GM12878 (cell line): ENCODE measurements at regions not wholly inside any gene's neighbourhood (a gene's known extent, or its start where the extent isn't known, plus 50 kb on each side); places are given as distances from the start of the nearest gene placed in this dataset.
A peak's percentile ranks its signal among the peaks of the same experiment; 100 is the strongest.

Experiments
- ATAC-seq: fragments of 200-7000 bp; cut with Tn5 transposase; 3 replicates; pipeline ENCODE4 v1.9.1; 2020; ENCODE audit warnings: mild to moderate bottlenecking, moderate library complexity
- BruUV-seq: library from RNA; stranded (reverse); fragments of 400-500 nt; replicated peaks from 2 replicates; lab custom pipeline; 2021; lab: Mats Ljungman, UMichigan
- CTCF ChIA-PET: fragments of 300-600 bp; sonication (Branson Sonifier 250); formaldehyde crosslinking; extraction: SDS; loops from one replicate; lab custom pipeline; 2021; ENCODE audit warnings: inconsistent platforms; lab: Yijun Ruan, JAX
- POLR2A ChIA-PET: fragments of 350-600 bp; formaldehyde crosslinking; extraction: SDS; loops from one replicate; lab custom pipeline; 2021; ENCODE audit warnings: inconsistent platforms; lab: Charles Lee
- RAD21 ChIA-PET: fragments of 300-600 bp; sonication (Branson Sonifier 250); formaldehyde crosslinking; loops from one replicate; lab custom pipeline; 2023; ENCODE audit warnings: antibody characterized with exemption; ENCODE audit not compliant: unreplicated experiment; lab: Charles Lee
- SMC1A ChIA-PET: fragments of 300-600 bp; sonication (Branson Sonifier 250); formaldehyde crosslinking; loops from one replicate; lab custom pipeline; 2023; ENCODE audit not compliant: unreplicated experiment, uncharacterized antibody; lab: Charles Lee
- DNase-seq: peaks from one replicate; pipeline ENCODE4 v3.0.0-alpha.2; 2011; ENCODE audit warnings: low read depth, low spot score
- FAIRE-seq: peaks from 3 replicates; lab custom pipeline; 2011; peaks lifted over from hg19 to GRCh38; lab: Jason Lieb, UNC
- H2AFZ ChIP-seq: 2 replicates; pipeline ENCODE4 v1.6.0; 2011; ENCODE audit warnings: low read depth, low read length, control low read depth; ENCODE audit not compliant: control insufficient read depth
- H3K27ac ChIP-seq: 2 replicates; pipeline ENCODE4 v1.5.1; 2011; ENCODE audit warnings: control low read depth; ENCODE audit not compliant: control insufficient read depth, insufficient read depth
- H3K27me3 ChIP-seq, 2 experiments: replicated peaks in 1 of 2; 2 replicates each; pipeline versions ENCODE4 v1.6.0 to v1.6.1; 2011; ENCODE audit warnings: low read length in 1 of 2; ENCODE audit not compliant: control insufficient read depth in 2 of 2, insufficient read depth in 2 of 2
- H3K36me3 ChIP-seq, 2 experiments: 2 replicates each; pipeline ENCODE4 v1.5.1; 2011; ENCODE audit warnings: low read length in 1 of 2; ENCODE audit not compliant: control insufficient read depth in 2 of 2, insufficient read depth in 2 of 2
- H3K4me1 ChIP-seq: 2 replicates; pipeline ENCODE4 v1.6.1; 2011; ENCODE audit warnings: mild to moderate bottlenecking, low read length, moderate library complexity, mixed read lengths; ENCODE audit not compliant: control insufficient read depth, insufficient read depth
- H3K4me2 ChIP-seq: 2 replicates; pipeline ENCODE4 v1.6.0; 2011; ENCODE audit warnings: control low read depth; ENCODE audit not compliant: control insufficient read depth, insufficient read depth
- H3K4me3 ChIP-seq: fragments of 200-600 bp; sonication (generic); 2 replicates; pipeline ENCODE4 v1.5.1; 2016
- H3K79me2 ChIP-seq: 2 replicates; pipeline ENCODE4 v1.6.0; 2011; ENCODE audit warnings: low read length; ENCODE audit not compliant: control insufficient read depth, insufficient read depth
- H3K9ac ChIP-seq: 2 replicates; pipeline ENCODE4 v1.8.0; 2011; ENCODE audit warnings: low read length, control low read depth, mixed read lengths; ENCODE audit not compliant: control insufficient read depth, insufficient read depth
- H3K9me3 ChIP-seq: replicated peaks from 3 replicates; pipeline ENCODE4 v1.5.1; 2011; ENCODE audit warnings: mild to moderate bottlenecking, low read length; ENCODE audit not compliant: control insufficient read depth, insufficient read depth
- H4K20me1 ChIP-seq: 2 replicates; pipeline ENCODE4 v1.6.0; 2011; ENCODE audit not compliant: control insufficient read depth, insufficient read depth
- ASH2L ChIP-seq: fragments of 300-600, 200-600 bp; sonication (generic); IDR thresholded peaks from 2 replicates; pipeline ENCODE4 v1.6.1; 2017; ENCODE audit warnings: low read depth, mild to moderate bottlenecking, borderline replicate concordance
- CREM ChIP-seq: IDR thresholded peaks from 2 replicates; pipeline ENCODE4 v1.6.1; 2014; ENCODE audit warnings: antibody characterized with exemption, low read depth
- ESRRA ChIP-seq: IDR thresholded peaks from 2 replicates; pipeline ENCODE4 v1.6.1; 2012; ENCODE audit warnings: mild to moderate bottlenecking, low read length, improper control_type of control experiment
- NFIC ChIP-seq: IDR thresholded peaks from 2 replicates; pipeline ENCODE4 v1.6.1; 2012; ENCODE audit warnings: low read depth, mild to moderate bottlenecking, inconsistent platforms, low read length, moderate library complexity
- NFXL1 ChIP-seq: fragments of 450-650 bp; IDR thresholded peaks from 2 replicates; pipeline ENCODE4 v1.6.1; 2017; ENCODE audit warnings: antibody characterized with exemption, mild to moderate bottlenecking, borderline replicate concordance
- NFYB ChIP-seq: IDR thresholded peaks from 2 replicates; pipeline ENCODE4 v1.6.1; 2011; ENCODE audit warnings: low read depth, mild to moderate bottlenecking, low read length, improper control_type of control experiment, moderate library complexity; ENCODE audit not compliant: insufficient read depth
- PAX8 ChIP-seq: fragments of 450-650 bp; IDR thresholded peaks from 2 replicates; pipeline ENCODE4 v1.6.1; 2017; ENCODE audit warnings: mild to moderate bottlenecking, moderate library complexity
- PML ChIP-seq: IDR thresholded peaks from 2 replicates; pipeline ENCODE4 v1.6.1; 2012; ENCODE audit warnings: low read length, inconsistent platforms
- POLR2A ChIP-seq: IDR thresholded peaks from 2 replicates; pipeline ENCODE4 v1.6.1; 2011; ENCODE audit warnings: low read depth, mild to moderate bottlenecking, low read length
- SIN3A ChIP-seq: IDR thresholded peaks from 2 replicates; pipeline ENCODE4 v1.6.1; 2012; ENCODE audit warnings: low read depth, low read length, improper control_type of control experiment
- SPI1 ChIP-seq: IDR thresholded peaks from 2 replicates; pipeline ENCODE4 v1.6.1; 2011; ENCODE audit warnings: low read depth, mild to moderate bottlenecking, low read length, moderate library complexity, borderline replicate concordance; ENCODE audit not compliant: insufficient read depth
- TARDBP ChIP-seq: IDR thresholded peaks from 2 replicates; pipeline ENCODE4 v1.6.1; 2016; ENCODE audit warnings: borderline replicate concordance
- TCF12 ChIP-seq: IDR thresholded peaks from 2 replicates; pipeline ENCODE4 v1.6.1; 2011; ENCODE audit warnings: low read depth, mild to moderate bottlenecking, low read length
- WRNIP1 ChIP-seq: IDR thresholded peaks from 2 replicates; pipeline ENCODE4 v1.6.1; 2011; ENCODE audit warnings: low read depth, low read length, improper control_type of control experiment, borderline replicate concordance
- ZNF207 ChIP-seq: fragments of 450-650 bp; IDR thresholded peaks from 2 replicates; pipeline ENCODE4 v1.6.1; 2014; ENCODE audit warnings: antibody characterized with exemption, mild to moderate bottlenecking, borderline replicate concordance
- ZSCAN29 ChIP-seq: fragments of 450-650 bp; IDR thresholded peaks from 2 replicates; pipeline ENCODE4 v1.6.1; 2017; ENCODE audit warnings: mild to moderate bottlenecking, moderate library complexity
- WGBS: methylation state at CpG from one replicate; pipeline ENCODE4 v1.1.6; 2016; ENCODE audit warnings: low lambda C conversion rate; ENCODE audit not compliant: insufficient replicate concordance, insufficient coverage; ENCODE audit errors: missing lambda C conversion rate; 5-methylcytosine and 5-hydroxymethylcytosine counted together
- in situ Hi-C: fragments of 300-500 bp; cut with MboI; formaldehyde crosslinking; loops from 9 replicates; pipeline ENCODE4 v1.14.3; 2018; ENCODE audit warnings: mixed read lengths
- intact Hi-C: fragments of 100-400 bp; cut with micrococcal nuclease; formaldehyde crosslinking; loops from one replicate; pipeline ENCODE4 v1.14.2; 2022; ENCODE audit not compliant: unreplicated experiment
- TF ChIP-seq, protein P1 (sequence below): IDR thresholded peaks from 2 replicates; pipeline ENCODE4 v1.6.1; 2012; ENCODE audit warnings: low read length, inconsistent platforms
- TF ChIP-seq, protein P2 (sequence below): IDR thresholded peaks from 2 replicates; pipeline ENCODE4 v1.6.1; 2012; ENCODE audit warnings: low read depth, low read length, improper control_type of control experiment
- TF ChIP-seq, protein P3 (sequence below): IDR thresholded peaks from 2 replicates; pipeline ENCODE4 v1.6.1; 2012; ENCODE audit warnings: improper control_type of control experiment, low read depth, low read length; ENCODE audit not compliant: insufficient replicate concordance

DNA sequence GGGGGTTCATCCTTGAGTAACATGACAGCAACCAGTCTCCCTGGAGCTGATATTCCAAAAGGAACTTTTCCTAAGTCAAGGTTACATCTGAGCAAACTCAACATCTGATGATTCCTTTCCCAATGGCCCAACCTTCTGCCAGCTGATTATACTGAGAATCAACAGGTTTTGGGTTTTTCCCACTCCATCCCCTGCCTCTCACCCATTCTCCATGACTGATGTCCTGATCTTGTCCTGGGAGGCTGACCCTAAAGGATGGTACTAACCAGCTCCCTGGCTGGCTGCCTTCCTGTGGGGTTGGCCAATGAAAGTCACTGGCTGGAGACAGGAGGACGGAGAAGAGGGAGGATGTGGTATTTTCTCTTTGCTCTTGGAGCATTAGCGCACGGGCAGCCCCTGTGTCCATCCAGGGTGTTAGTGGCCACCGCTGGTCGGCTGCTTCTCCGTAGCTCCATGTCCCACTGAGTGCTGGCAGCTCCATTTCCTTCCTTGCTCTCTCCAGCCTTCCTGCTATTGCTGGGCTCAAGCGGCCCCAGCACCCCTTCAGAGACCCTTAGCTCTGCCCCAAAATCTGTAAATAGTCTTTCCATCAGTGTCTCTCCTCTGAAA is 306.2 kb upstream of the PITRM1 start:
- peak overlapping the region; percentile 79 for H3K27ac ChIP-seq
- POLR2A ChIA-PET: no interaction called here
- H3K27me3 ChIP-seq: no peaks in the 10 kb centered on the region
- ATAC-seq (no peak), FAIRE-seq (no peak), DNase-seq (no peak)
- no peak overlapping the region for H3K9ac ChIP-seq
- H4K20me1 ChIP-seq: no peaks in the 10 kb centered on the region
- CTCF ChIA-PET: no interaction called here
- H3K9me3 ChIP-seq: no peaks in the 10 kb centered on the region; the same call in 2 of the 3 replicates
- 79% methylated on average over 7 of the region's 7 CpGs for WGBS
- in situ Hi-C loops: no loop called here
- H3K36me3 ChIP-seq: no peaks in the 10 kb centered on the region
- BruUV-seq: no TSS peak
- RAD21 ChIA-PET: no interaction called here
- H3K4me3 ChIP-seq: no peak overlapping the region
- H3K4me2 ChIP-seq: no peak overlapping the region
- intact Hi-C loops: loop anchor here (10.0 kb wide), 1 partner anchor 306 kb away; the partner anchor contains the start of gene KLF6
- H3K4me1 ChIP-seq: peaks cover 46% of the 10 kb centered on the region
- H2AFZ ChIP-seq: no peak overlapping the region
- H3K79me2 ChIP-seq: no peaks in the 10 kb centered on the region
- SMC1A ChIA-PET: interaction anchor here (1.5 kb wide), 1 partner anchor 11 kb away, joined by 3 read pairs; no protein-coding TSS in a partner anchor
- TF ChIP-seq SPI1: no peak
- no peak for TF ChIP-seq SIN3A
- TF ChIP-seq, protein P1, sequence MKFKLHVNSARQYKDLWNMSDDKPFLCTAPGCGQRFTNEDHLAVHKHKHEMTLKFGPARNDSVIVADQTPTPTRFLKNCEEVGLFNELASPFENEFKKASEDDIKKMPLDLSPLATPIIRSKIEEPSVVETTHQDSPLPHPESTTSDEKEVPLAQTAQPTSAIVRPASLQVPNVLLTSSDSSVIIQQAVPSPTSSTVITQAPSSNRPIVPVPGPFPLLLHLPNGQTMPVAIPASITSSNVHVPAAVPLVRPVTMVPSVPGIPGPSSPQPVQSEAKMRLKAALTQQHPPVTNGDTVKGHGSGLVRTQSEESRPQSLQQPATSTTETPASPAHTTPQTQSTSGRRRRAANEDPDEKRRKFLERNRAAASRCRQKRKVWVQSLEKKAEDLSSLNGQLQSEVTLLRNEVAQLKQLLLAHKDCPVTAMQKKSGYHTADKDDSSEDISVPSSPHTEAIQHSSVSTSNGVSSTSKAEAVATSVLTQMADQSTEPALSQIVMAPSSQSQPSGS: no peak
- no peak for TF ChIP-seq PAX8
- no peak for TF ChIP-seq PML
- TF ChIP-seq ASH2L: no peak
- TF ChIP-seq CREM: no peak
- TF ChIP-seq NFIC: no peak
- TF ChIP-seq, protein P2, sequence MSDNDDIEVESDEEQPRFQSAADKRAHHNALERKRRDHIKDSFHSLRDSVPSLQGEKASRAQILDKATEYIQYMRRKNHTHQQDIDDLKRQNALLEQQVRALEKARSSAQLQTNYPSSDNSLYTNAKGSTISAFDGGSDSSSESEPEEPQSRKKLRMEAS: no peak
- TF ChIP-seq, protein P3, sequence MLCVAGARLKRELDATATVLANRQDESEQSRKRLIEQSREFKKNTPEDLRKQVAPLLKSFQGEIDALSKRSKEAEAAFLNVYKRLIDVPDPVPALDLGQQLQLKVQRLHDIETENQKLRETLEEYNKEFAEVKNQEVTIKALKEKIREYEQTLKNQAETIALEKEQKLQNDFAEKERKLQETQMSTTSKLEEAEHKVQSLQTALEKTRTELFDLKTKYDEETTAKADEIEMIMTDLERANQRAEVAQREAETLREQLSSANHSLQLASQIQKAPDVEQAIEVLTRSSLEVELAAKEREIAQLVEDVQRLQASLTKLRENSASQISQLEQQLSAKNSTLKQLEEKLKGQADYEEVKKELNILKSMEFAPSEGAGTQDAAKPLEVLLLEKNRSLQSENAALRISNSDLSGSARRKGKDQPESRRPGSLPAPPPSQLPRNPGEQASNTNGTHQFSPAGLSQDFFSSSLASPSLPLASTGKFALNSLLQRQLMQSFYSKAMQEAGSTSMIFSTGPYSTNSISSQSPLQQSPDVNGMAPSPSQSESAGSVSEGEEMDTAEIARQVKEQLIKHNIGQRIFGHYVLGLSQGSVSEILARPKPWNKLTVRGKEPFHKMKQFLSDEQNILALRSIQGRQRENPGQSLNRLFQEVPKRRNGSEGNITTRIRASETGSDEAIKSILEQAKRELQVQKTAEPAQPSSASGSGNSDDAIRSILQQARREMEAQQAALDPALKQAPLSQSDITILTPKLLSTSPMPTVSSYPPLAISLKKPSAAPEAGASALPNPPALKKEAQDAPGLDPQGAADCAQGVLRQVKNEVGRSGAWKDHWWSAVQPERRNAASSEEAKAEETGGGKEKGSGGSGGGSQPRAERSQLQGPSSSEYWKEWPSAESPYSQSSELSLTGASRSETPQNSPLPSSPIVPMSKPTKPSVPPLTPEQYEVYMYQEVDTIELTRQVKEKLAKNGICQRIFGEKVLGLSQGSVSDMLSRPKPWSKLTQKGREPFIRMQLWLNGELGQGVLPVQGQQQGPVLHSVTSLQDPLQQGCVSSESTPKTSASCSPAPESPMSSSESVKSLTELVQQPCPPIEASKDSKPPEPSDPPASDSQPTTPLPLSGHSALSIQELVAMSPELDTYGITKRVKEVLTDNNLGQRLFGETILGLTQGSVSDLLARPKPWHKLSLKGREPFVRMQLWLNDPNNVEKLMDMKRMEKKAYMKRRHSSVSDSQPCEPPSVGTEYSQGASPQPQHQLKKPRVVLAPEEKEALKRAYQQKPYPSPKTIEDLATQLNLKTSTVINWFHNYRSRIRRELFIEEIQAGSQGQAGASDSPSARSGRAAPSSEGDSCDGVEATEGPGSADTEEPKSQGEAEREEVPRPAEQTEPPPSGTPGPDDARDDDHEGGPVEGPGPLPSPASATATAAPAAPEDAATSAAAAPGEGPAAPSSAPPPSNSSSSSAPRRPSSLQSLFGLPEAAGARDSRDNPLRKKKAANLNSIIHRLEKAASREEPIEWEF: no peak
- no peak for TF ChIP-seq POLR2A
- TF ChIP-seq TCF12: no peak
- no peak for TF ChIP-seq WRNIP1
- TF ChIP-seq ZNF207: no peak
- no peak for TF ChIP-seq NFXL1
- TF ChIP-seq NFYB: no peak
- no peak for TF ChIP-seq TARDBP
- TF ChIP-seq ESRRA: no peak
- TF ChIP-seq ZSCAN29: no peak
